Epidermal melanocyte (primary cell): ENCODE measurements at regions not wholly inside any gene's neighbourhood (a gene's known extent, or its start where the extent isn't known, plus 50 kb on each side); places are given as distances from the start of the nearest gene placed in this dataset.

Source experiments
- DNase-seq: peaks from one replicate; pipeline ENCODE4 v3.0.0; 2011; ENCODE audit warnings: low spot score; ENCODE audit not compliant: insufficient read length

- no peak for DNase-seq
Measured at GRCh38 chr10:90583416-90583815, 274.4 kb downstream of the HTR7 start.

- no peak for DNase-seq
Measured at GRCh38 chr10:90587081-90587491, 270.8 kb downstream of the HTR7 start.

GRCh38 chr10:90587561-90587960 is 270.3 kb downstream of the HTR7 start:
- DNase-seq = no peak

GRCh38 chr10:90588222-90588621 is 269.6 kb downstream of the HTR7 start:
- DNase-seq = no peak

- no peak for DNase-seq
Measured at GRCh38 chr10:90589825-90590224, 268.0 kb downstream of the HTR7 start.

- no peak for DNase-seq
Measured at GRCh38 chr10:90591629-90592028, 266.2 kb downstream of the HTR7 start.

GRCh38 chr10:90592638-90593302 is 265.1 kb downstream of the HTR7 start:
- peak; percentile 50 for DNase-seq

- no peak for DNase-seq
Measured at GRCh38 chr10:90598513-90598912, 259.3 kb downstream of the HTR7 start.

- peak; percentile 27 for DNase-seq
Measured at GRCh38 chr10:90602862-90603610, 254.8 kb downstream of the HTR7 start.

- DNase-seq = no peak
Measured at GRCh38 chr10:90604636-90605035, 253.2 kb downstream of the HTR7 start.

- DNase-seq = no peak
Measured at GRCh38 chr10:90605506-90605905, 252.3 kb downstream of the HTR7 start.

GRCh38 chr10:90612276-90612675 is 245.6 kb downstream of the HTR7 start:
- no peak for DNase-seq

- no peak for DNase-seq
Measured at GRCh38 chr10:90614631-90615030, 243.2 kb downstream of the HTR7 start.

GRCh38 chr10:90621577-90621976 is 236.3 kb downstream of the HTR7 start:
- DNase-seq = no peak

GRCh38 chr10:90635111-90635765 is 222.6 kb downstream of the HTR7 start:
- no peak for DNase-seq

- DNase-seq = no peak
Measured at GRCh38 chr10:90640756-90641155, 217.1 kb downstream of the HTR7 start.

- DNase-seq = no peak
Measured at GRCh38 chr10:90641731-90642130, 216.1 kb downstream of the HTR7 start.

GRCh38 chr10:90642136-90642535 is 215.7 kb downstream of the HTR7 start:
- DNase-seq = no peak

GRCh38 chr10:90642650-90643049 is 215.2 kb downstream of the HTR7 start:
- DNase-seq = no peak

- no peak for DNase-seq
Measured at GRCh38 chr10:90644165-90644564, 213.7 kb downstream of the HTR7 start.

GRCh38 chr10:90650858-90651257 is 207.0 kb downstream of the HTR7 start:
- no peak for DNase-seq

- DNase-seq = no peak
Measured at GRCh38 chr10:90652519-90652918, 205.3 kb downstream of the HTR7 start.

- no peak for DNase-seq
Measured at GRCh38 chr10:90658791-90659190, 199.0 kb downstream of the HTR7 start.
